Astrocyte (in vitro differentiated cells and primary cell): ENCODE measurements at regions not wholly inside any gene's neighbourhood (a gene's known extent, or its start where the extent isn't known, plus 50 kb on each side); places are given as distances from the start of the nearest gene placed in this dataset.

ENCODE experiments used
- DNase-seq: peaks from one replicate; pipeline ENCODE4 v3.0.0-alpha.2; 2010; ENCODE audit warnings: low read depth
- FAIRE-seq: peaks from 2 replicates; lab custom pipeline; 2011; peaks lifted over from hg19 to GRCh38; lab: Jason Lieb, UNC
- H2AFZ ChIP-seq: 2 replicates; pipeline ENCODE4 v1.6.0; 2012; ENCODE audit warnings: low read depth, low read length, inconsistent platforms
- H3K27ac ChIP-seq: 2 replicates; pipeline ENCODE4 v1.5.1; 2011; ENCODE audit warnings: low read depth, low read length, inconsistent platforms
- H3K27me3 ChIP-seq: 2 replicates; pipeline ENCODE4 v1.6.0; 2011; ENCODE audit warnings: low read length, inconsistent platforms; ENCODE audit not compliant: insufficient read depth
- H3K36me3 ChIP-seq: 2 replicates; pipeline ENCODE4 v1.5.1; 2011; ENCODE audit warnings: low read length, inconsistent platforms; ENCODE audit not compliant: insufficient read depth
- H3K4me1 ChIP-seq: 2 replicates; pipeline ENCODE4 v1.5.1; 2011; ENCODE audit warnings: low read length, inconsistent platforms; ENCODE audit not compliant: insufficient read depth
- H3K4me2 ChIP-seq: 2 replicates; pipeline ENCODE4 v1.6.0; 2012; ENCODE audit warnings: low read length, inconsistent platforms
- H3K4me3 ChIP-seq: 2 replicates; pipeline ENCODE4 v1.5.1; 2011; ENCODE audit warnings: low read depth, mild to moderate bottlenecking, low read length, inconsistent platforms; ENCODE audit not compliant: insufficient read depth
- H3K79me2 ChIP-seq: 2 replicates; pipeline ENCODE4 v1.6.0; 2012; ENCODE audit warnings: mild to moderate bottlenecking, low read length, inconsistent platforms; ENCODE audit not compliant: insufficient read depth
- H3K9ac ChIP-seq: 2 replicates; pipeline ENCODE4 v1.6.0; 2012; ENCODE audit warnings: mild to moderate bottlenecking, low read length, inconsistent platforms
- H3K9me3 ChIP-seq: 2 replicates; pipeline ENCODE4 v1.5.1; 2012; ENCODE audit warnings: low read depth, mild to moderate bottlenecking, low read length, inconsistent platforms; ENCODE audit not compliant: insufficient read depth
- H4K20me1 ChIP-seq: 2 replicates; pipeline ENCODE4 v1.6.0; 2012; ENCODE audit warnings: low read length, inconsistent platforms; ENCODE audit not compliant: insufficient read depth
- H3K27ac Mint-ChIP-seq: one replicate; pipeline ENCODE4 v1.8.0; 2021; ENCODE audit warnings: mild to moderate bottlenecking, mixed read lengths; ENCODE audit not compliant: unreplicated experiment
- H3K27me3 Mint-ChIP-seq: one replicate; pipeline ENCODE4 v1.8.0; 2021; ENCODE audit warnings: low read depth, mixed read lengths; ENCODE audit not compliant: unreplicated experiment
- H3K36me3 Mint-ChIP-seq: one replicate; pipeline ENCODE4 v1.8.0; 2021; ENCODE audit warnings: low read depth, mixed read lengths; ENCODE audit not compliant: unreplicated experiment
- H3K4me1 Mint-ChIP-seq: one replicate; pipeline ENCODE4 v1.8.0; 2021; ENCODE audit warnings: low read depth, mixed read lengths; ENCODE audit not compliant: unreplicated experiment
- H3K4me3 Mint-ChIP-seq: one replicate; pipeline ENCODE4 v1.8.0; 2021; ENCODE audit warnings: mild to moderate bottlenecking, moderate library complexity, mixed read lengths; ENCODE audit not compliant: unreplicated experiment
- H3K9me3 Mint-ChIP-seq: one replicate; pipeline ENCODE4 v1.8.0; 2021; ENCODE audit warnings: mild to moderate bottlenecking, mixed read lengths; ENCODE audit not compliant: unreplicated experiment
- EZH2 ChIP-seq: IDR thresholded peaks from 2 replicates; pipeline ENCODE4 v1.6.1; 2012; ENCODE audit warnings: mild to moderate bottlenecking, low read length, inconsistent platforms; ENCODE audit not compliant: insufficient read depth
- TF ChIP-seq, protein P1 (sequence below): IDR thresholded peaks from 2 replicates; pipeline ENCODE4 v1.5.1; 2011; ENCODE audit warnings: low read depth, mild to moderate bottlenecking, inconsistent platforms, low read length, moderate library complexity; ENCODE audit not compliant: insufficient read depth

DNA sequence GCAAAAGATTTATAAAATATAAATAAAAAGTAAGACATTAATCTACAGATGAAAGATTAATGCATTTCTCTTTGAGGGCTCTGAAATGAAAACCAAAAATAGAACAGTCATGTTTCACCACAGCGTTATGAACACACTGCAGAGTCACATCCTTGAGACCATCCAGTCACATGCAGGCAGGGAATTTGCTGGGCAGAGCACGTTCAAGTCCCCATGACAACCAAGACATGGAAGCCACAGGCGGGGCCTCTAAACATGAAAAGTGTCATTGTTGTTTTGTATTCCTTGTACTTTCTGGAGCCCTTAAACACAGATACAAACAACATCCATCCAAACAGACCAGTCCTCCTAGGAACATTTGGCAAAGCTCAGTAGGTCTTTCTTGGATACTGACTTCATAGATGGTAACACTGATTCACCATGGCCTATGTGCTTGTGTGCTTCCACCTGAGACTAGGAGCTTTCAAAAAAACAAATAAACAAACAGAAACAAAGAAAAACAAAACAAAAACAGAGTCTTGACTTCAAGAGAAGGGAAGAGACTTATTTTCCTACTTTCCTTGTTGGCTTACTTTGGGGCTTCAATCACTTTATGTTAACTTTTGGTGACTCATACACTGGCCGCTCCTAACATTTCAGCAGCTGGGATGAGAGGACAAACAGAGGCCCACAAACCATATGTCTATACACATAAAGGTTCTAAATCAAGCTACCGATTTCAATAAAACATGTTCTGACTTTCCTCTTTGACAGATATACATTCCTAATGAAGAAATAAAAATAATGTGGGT lies 99.5 kb upstream of the CCDC85A start:
- H3K36me3 ChIP-seq = no peaks in the 10 kb centered on the region
- Mint-ChIP-seq H3K27me3 (no peaks in the 10 kb centered on the region), H3K36me3 (no peaks in the 10 kb centered on the region)

GRCh38 chr2:56086336-56086735 lies 97.5 kb upstream of the CCDC85A start:
- no peaks in the 10 kb centered on the region for H3K27me3 ChIP-seq
- DNase-seq (no peak), FAIRE-seq (no peak)
- H3K9me3 Mint-ChIP-seq = no peaks in the 10 kb centered on the region
- H3K27ac ChIP-seq = no peak overlapping the region
- H3K9me3 ChIP-seq = no peaks in the 10 kb centered on the region
- H3K27ac Mint-ChIP-seq = no peak overlapping the region
- no peaks in the 10 kb centered on the region for H4K20me1 ChIP-seq
- TF ChIP-seq, protein P1, sequence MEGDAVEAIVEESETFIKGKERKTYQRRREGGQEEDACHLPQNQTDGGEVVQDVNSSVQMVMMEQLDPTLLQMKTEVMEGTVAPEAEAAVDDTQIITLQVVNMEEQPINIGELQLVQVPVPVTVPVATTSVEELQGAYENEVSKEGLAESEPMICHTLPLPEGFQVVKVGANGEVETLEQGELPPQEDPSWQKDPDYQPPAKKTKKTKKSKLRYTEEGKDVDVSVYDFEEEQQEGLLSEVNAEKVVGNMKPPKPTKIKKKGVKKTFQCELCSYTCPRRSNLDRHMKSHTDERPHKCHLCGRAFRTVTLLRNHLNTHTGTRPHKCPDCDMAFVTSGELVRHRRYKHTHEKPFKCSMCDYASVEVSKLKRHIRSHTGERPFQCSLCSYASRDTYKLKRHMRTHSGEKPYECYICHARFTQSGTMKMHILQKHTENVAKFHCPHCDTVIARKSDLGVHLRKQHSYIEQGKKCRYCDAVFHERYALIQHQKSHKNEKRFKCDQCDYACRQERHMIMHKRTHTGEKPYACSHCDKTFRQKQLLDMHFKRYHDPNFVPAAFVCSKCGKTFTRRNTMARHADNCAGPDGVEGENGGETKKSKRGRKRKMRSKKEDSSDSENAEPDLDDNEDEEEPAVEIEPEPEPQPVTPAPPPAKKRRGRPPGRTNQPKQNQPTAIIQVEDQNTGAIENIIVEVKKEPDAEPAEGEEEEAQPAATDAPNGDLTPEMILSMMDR = no peak
- TF ChIP-seq EZH2 = no peak
- no peaks in the 10 kb centered on the region for H3K27me3 Mint-ChIP-seq
- no peak overlapping the region for H3K4me3 ChIP-seq
- H3K79me2 ChIP-seq = no peaks in the 10 kb centered on the region
- no peaks in the 10 kb centered on the region for H3K36me3 ChIP-seq
- H2AFZ ChIP-seq = no peak overlapping the region
- H3K4me1 Mint-ChIP-seq = peaks cover 10% of the 10 kb centered on the region
- no peaks in the 10 kb centered on the region for H3K4me1 ChIP-seq
- no peak overlapping the region for H3K4me2 ChIP-seq
- no peaks in the 10 kb centered on the region for H3K36me3 Mint-ChIP-seq
- no peak overlapping the region for H3K9ac ChIP-seq
- no peak overlapping the region for H3K4me3 Mint-ChIP-seq

More for the DNA sequence above, 99.5 kb upstream of the CCDC85A start:
- H3K9ac ChIP-seq = no peak overlapping the region
- no peak overlapping the region for H3K4me3 ChIP-seq
- H2AFZ ChIP-seq = no peak overlapping the region
- no peak overlapping the region for H3K27ac ChIP-seq
- no peak overlapping the region for H3K4me3 Mint-ChIP-seq
- DNase-seq (no peak), FAIRE-seq (no peak)
- H3K79me2 ChIP-seq = no peaks in the 10 kb centered on the region
- TF ChIP-seq, protein P1 = no peak
- TF ChIP-seq EZH2 = no peak
- no peaks in the 10 kb centered on the region for H3K27me3 ChIP-seq
- H3K4me1 ChIP-seq = no peaks in the 10 kb centered on the region
- peaks cover 10% of the 10 kb centered on the region for H3K4me1 Mint-ChIP-seq
- H3K27ac Mint-ChIP-seq = no peak overlapping the region
- H3K9me3 Mint-ChIP-seq = no peaks in the 10 kb centered on the region
- H3K9me3 ChIP-seq = no peaks in the 10 kb centered on the region
- no peaks in the 10 kb centered on the region for H4K20me1 ChIP-seq
- H3K4me2 ChIP-seq = no peak overlapping the region

DNA sequence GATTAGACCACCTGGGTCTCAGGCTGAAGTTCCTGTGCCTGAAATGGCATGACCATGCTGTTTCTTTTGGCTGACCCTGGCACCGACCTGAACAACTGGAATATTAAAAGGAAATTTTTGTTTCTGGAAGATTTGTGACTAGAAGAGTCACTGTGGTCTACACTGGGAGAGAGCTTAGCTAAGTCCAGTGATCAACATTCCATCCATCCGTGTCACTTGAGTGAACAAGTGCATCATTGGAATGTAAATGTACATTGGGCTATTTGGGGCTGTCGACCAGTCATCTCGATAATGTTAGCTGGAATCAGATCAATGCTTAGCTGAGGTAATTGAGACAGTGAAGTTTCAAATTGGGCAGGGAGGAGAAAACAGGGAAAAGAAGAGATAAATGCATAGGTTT lies 95.4 kb upstream of the CCDC85A start:
- Histone ChIP-seq H3K9ac (no peak overlapping the region), H3K4me3 (no peak overlapping the region), H2AFZ (no peak overlapping the region), H3K4me1 (no peaks in the 10 kb centered on the region), H3K27me3 (no peaks in the 10 kb centered on the region), H3K4me2 (no peak overlapping the region), H3K79me2 (no peaks in the 10 kb centered on the region), H3K27ac (no peak overlapping the region), H3K9me3 (no peaks in the 10 kb centered on the region), H3K36me3 (no peaks in the 10 kb centered on the region), H4K20me1 (no peaks in the 10 kb centered on the region)
- Mint-ChIP-seq H3K27me3 (no peaks in the 10 kb centered on the region), H3K27ac (no peak overlapping the region), H3K4me1 (peaks cover 10% of the 10 kb centered on the region), H3K9me3 (no peaks in the 10 kb centered on the region), H3K4me3 (no peak overlapping the region), H3K36me3 (no peaks in the 10 kb centered on the region)
- TF ChIP-seq EZH2 = no peak
- TF ChIP-seq, protein P1 = no peak
- DNase-seq (peak; percentile 18), FAIRE-seq (no peak)
